ENCODE measurements at regions not wholly inside any gene's neighbourhood (a gene's known extent, or its start where the extent isn't known, plus 50 kb on each side); places are given as distances from the start of the nearest gene placed in this dataset.

DNA sequence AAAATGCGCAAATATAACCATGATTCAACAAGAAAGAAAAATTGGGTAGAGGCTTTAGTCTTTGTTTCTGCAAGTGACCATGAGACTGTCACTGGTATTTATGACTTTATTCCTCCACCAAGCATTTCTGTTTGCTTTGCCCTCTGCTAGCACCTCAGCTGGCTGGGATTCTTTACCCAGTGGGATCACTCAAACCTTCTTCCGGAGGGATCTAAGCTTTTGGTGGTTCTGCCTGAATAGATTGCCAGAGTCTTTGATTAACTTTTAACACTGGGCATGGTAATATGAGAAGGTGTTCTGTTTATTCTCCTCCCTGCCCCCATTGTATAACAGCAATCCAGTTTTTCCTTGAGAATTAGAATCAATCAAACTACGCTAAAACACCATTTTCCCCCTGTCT lies 59.1 kb upstream of the FBN2 start:
- no peak for DNase-seq (ENCODE audit: low read depth, low spot score)
- Histone ChIP-seq H3K4me2 (ENCODE audit: control insufficient read depth, extremely low read depth, insufficient read depth, low read depth, low read length) (no peak overlapping the region), H3K27me3 (ENCODE audit: control insufficient read depth, extremely low read depth, insufficient read depth, low read length) (no peaks in the 10 kb centered on the region), H3K27ac (ENCODE audit: control insufficient read depth, insufficient read depth, low read length) (no peak overlapping the region), H3K36me3 (ENCODE audit: control insufficient read depth in 2 of 2, extremely low read depth in 1 of 2, insufficient read depth in 2 of 2, low read length in 2 of 2) (no peaks in the 10 kb centered on the region), H3K9ac (ENCODE audit: control insufficient read depth, extremely low read depth, insufficient read depth, low read length) (no peak overlapping the region), H4K20me1 (ENCODE audit: control insufficient read depth, extremely low read depth, insufficient read depth, low read length) (no peaks in the 10 kb centered on the region), H3K79me2 (ENCODE audit: control insufficient read depth, insufficient read depth, low read length) (no peaks in the 10 kb centered on the region), H3K9me3 (ENCODE audit: control insufficient read depth, low read depth, low read length) (no peaks in the 10 kb centered on the region), H3K4me1 (ENCODE audit: control insufficient read depth, extremely low read depth, insufficient read depth, low read length) (no peaks in the 10 kb centered on the region), H3K9me1 (ENCODE audit: control insufficient read depth, extremely low read depth, insufficient read depth, low read length) (no peaks in the 10 kb centered on the region), H2AFZ (ENCODE audit: control insufficient read depth, low read length) (no peak overlapping the region), H3K4me3 (ENCODE audit: control insufficient read depth in 2 of 3, extremely low read depth in 1 of 3, insufficient read depth in 2 of 3, low read depth in 1 of 3, low read length in 3 of 3) (no peak overlapping the region)
- dilution Hi-C loops (cut with MboI; ENCODE audit: extremely low pct_ligation_motif_present, low sequenced_read_pairs): no loop called here
- TF ChIP-seq, protein P1, sequence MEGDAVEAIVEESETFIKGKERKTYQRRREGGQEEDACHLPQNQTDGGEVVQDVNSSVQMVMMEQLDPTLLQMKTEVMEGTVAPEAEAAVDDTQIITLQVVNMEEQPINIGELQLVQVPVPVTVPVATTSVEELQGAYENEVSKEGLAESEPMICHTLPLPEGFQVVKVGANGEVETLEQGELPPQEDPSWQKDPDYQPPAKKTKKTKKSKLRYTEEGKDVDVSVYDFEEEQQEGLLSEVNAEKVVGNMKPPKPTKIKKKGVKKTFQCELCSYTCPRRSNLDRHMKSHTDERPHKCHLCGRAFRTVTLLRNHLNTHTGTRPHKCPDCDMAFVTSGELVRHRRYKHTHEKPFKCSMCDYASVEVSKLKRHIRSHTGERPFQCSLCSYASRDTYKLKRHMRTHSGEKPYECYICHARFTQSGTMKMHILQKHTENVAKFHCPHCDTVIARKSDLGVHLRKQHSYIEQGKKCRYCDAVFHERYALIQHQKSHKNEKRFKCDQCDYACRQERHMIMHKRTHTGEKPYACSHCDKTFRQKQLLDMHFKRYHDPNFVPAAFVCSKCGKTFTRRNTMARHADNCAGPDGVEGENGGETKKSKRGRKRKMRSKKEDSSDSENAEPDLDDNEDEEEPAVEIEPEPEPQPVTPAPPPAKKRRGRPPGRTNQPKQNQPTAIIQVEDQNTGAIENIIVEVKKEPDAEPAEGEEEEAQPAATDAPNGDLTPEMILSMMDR (optimal IDR thresholded peaks at IDR 0.05 in 1 of 3, IDR thresholded peaks at IDR 0.05 in 1 of 3, conservative IDR thresholded peaks at IDR 0.05 in 1 of 3; ENCODE audit: extremely low read depth in 1 of 3, insufficient read depth in 2 of 3, low read length in 3 of 3): no peak
- TF ChIP-seq EZH2 (IDR thresholded peaks at IDR 0.05; ENCODE audit: low read length): no peak
- no peak for FAIRE-seq

DNA sequence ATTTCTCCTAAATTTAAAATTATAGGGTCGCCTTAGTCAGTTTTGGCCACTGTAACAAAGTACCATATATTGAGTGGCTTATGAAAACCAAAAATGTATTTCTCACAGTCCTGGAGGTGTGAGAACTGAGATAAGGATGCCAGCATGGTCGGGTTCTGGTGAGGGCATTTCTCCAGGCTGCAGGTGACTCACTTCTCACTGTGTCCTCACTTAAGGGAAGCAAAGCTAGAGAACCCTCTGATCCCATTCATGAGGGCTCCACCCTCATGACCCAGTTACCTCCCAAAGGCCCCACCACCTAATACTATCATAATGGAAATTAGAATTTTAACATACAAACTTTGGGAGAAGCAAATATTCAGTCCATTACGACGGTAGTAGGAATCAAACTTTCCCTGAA lies 75.1 kb upstream of the FBN2 start:
- H4K20me1 ChIP-seq (ENCODE audit: control insufficient read depth, extremely low read depth, insufficient read depth, low read length): no peaks in the 10 kb centered on the region
- DNase-seq (ENCODE audit: low read depth, low spot score) (no peak), FAIRE-seq (no peak)
- H3K9me1 ChIP-seq (ENCODE audit: control insufficient read depth, extremely low read depth, insufficient read depth, low read length): no peaks in the 10 kb centered on the region
- no peak overlapping the region for H3K4me2 ChIP-seq (ENCODE audit: control insufficient read depth, extremely low read depth, insufficient read depth, low read depth, low read length)
- no peaks in the 10 kb centered on the region for H3K79me2 ChIP-seq (ENCODE audit: control insufficient read depth, insufficient read depth, low read length)
- no peaks in the 10 kb centered on the region for H3K27me3 ChIP-seq (ENCODE audit: control insufficient read depth, extremely low read depth, insufficient read depth, low read length)
- H3K27ac ChIP-seq (ENCODE audit: control insufficient read depth, insufficient read depth, low read length): no peak overlapping the region
- H3K9ac ChIP-seq (ENCODE audit: control insufficient read depth, extremely low read depth, insufficient read depth, low read length): no peak overlapping the region
- no peak overlapping the region for H2AFZ ChIP-seq (ENCODE audit: control insufficient read depth, low read length)
- TF ChIP-seq EZH2 (IDR thresholded peaks at IDR 0.05; ENCODE audit: low read length): no peak
- TF ChIP-seq, protein P1 (optimal IDR thresholded peaks at IDR 0.05 in 1 of 3, IDR thresholded peaks at IDR 0.05 in 1 of 3, conservative IDR thresholded peaks at IDR 0.05 in 1 of 3; ENCODE audit: extremely low read depth in 1 of 3, insufficient read depth in 2 of 3, low read length in 3 of 3): no peak
- dilution Hi-C loops (cut with MboI; ENCODE audit: extremely low pct_ligation_motif_present, low sequenced_read_pairs): no loop called here
- H3K4me3 ChIP-seq (ENCODE audit: control insufficient read depth in 2 of 3, extremely low read depth in 1 of 3, insufficient read depth in 2 of 3, low read depth in 1 of 3, low read length in 3 of 3): no peak overlapping the region
- H3K4me1 ChIP-seq (ENCODE audit: control insufficient read depth, extremely low read depth, insufficient read depth, low read length): no peaks in the 10 kb centered on the region
- no peaks in the 10 kb centered on the region for H3K9me3 ChIP-seq (ENCODE audit: control insufficient read depth, low read depth, low read length)
- no peaks in the 10 kb centered on the region for H3K36me3 ChIP-seq (ENCODE audit: control insufficient read depth in 2 of 2, extremely low read depth in 1 of 2, insufficient read depth in 2 of 2, low read length in 2 of 2)
